Neural cell (in vitro differentiated cells): ENCODE measurements at regions not wholly inside any gene's neighbourhood (a gene's known extent, or its start where the extent isn't known, plus 50 kb on each side); places are given as distances from the start of the nearest gene placed in this dataset.

Experiments used
- CTCF ChIP-seq: fragments of 450-650 bp; IDR thresholded peaks from 2 replicates; pipeline ENCODE4 v1.5.1; 2014; ENCODE audit warnings: antibody characterized with exemption, mild to moderate bottlenecking, moderate library complexity; ENCODE audit not compliant: poor library complexity, severe bottlenecking
- EP300 ChIP-seq: fragments of 450-650 bp; conservative IDR thresholded peaks from 2 replicates; pipeline ENCODE4 v1.6.1; 2014; ENCODE audit warnings: antibody characterized with exemption, mild to moderate bottlenecking, moderate library complexity; ENCODE audit not compliant: poor library complexity, severe bottlenecking
- MXI1 ChIP-seq: fragments of 450-650 bp; conservative IDR thresholded peaks from 2 replicates; pipeline ENCODE4 v1.6.1; 2014; ENCODE audit warnings: antibody characterized with exemption, mild to moderate bottlenecking; ENCODE audit not compliant: poor library complexity, severe bottlenecking

GRCh38 chr12:65690477-65690876 lies 133.8 kb upstream of the HMGA2 start:
- TF ChIP-seq MXI1 (no peak), CTCF (no peak), EP300 (no peak)
